Trophoblast cell (in vitro differentiated cells and primary cell): ENCODE measurements at regions not wholly inside any gene's neighbourhood (a gene's known extent, or its start where the extent isn't known, plus 50 kb on each side); places are given as distances from the start of the nearest gene placed in this dataset.

Experiments used
- DNase-seq, 2 donors: peaks; one replicate each; pipeline ENCODE4 v3.0.0-alpha.2; 2016
- H2AFZ ChIP-seq: 2 replicates; pipeline ENCODE4 v1.6.1; 2013; ENCODE audit warnings: low read length, moderate library complexity, mild to moderate bottlenecking; ENCODE audit not compliant: insufficient read depth, poor library complexity
- H2AK5ac ChIP-seq: 2 replicates; pipeline ENCODE4 v1.6.1; 2013; ENCODE audit warnings: mild to moderate bottlenecking, low read length
- H2BK120ac ChIP-seq: 2 replicates; pipeline ENCODE4 v1.6.1; 2013; ENCODE audit warnings: low read length, mild to moderate bottlenecking, moderate library complexity; ENCODE audit not compliant: insufficient read depth, poor library complexity
- H2BK12ac ChIP-seq: 2 replicates; pipeline ENCODE4 v1.6.1; 2013; ENCODE audit warnings: mild to moderate bottlenecking, low read length, moderate library complexity
- H2BK5ac ChIP-seq: 2 replicates; pipeline ENCODE4 v1.6.1; 2013; ENCODE audit warnings: low read length, low read depth, moderate library complexity, mild to moderate bottlenecking; ENCODE audit not compliant: poor library complexity
- H3K14ac ChIP-seq: 2 replicates; pipeline ENCODE4 v1.6.1; 2013; ENCODE audit warnings: mild to moderate bottlenecking, low read length
- H3K18ac ChIP-seq: 2 replicates; pipeline ENCODE4 v1.6.1; 2013; ENCODE audit warnings: mild to moderate bottlenecking, low read length
- H3K23ac ChIP-seq: 2 replicates; pipeline ENCODE4 v1.6.1; 2013; ENCODE audit warnings: low read length
- H3K27ac ChIP-seq: 2 replicates; pipeline ENCODE4 v1.5.1; 2013; ENCODE audit warnings: low read depth, mild to moderate bottlenecking, inconsistent platforms, low read length, moderate library complexity
- H3K27me3 ChIP-seq: 2 replicates; pipeline ENCODE4 v1.6.1; 2013; ENCODE audit warnings: inconsistent platforms, mild to moderate bottlenecking, low read length, moderate library complexity; ENCODE audit not compliant: insufficient read depth
- H3K36me3 ChIP-seq, 2 experiments: 1 replicate in 1 of 2; 2 replicates in 1 of 2; pipeline ENCODE4 v1.6.1; 2013; ENCODE audit warnings: low read length in 2 of 2, mild to moderate bottlenecking in 2 of 2, moderate library complexity in 1 of 2; ENCODE audit not compliant: insufficient read depth in 2 of 2, control insufficient read depth in 1 of 2
- H3K4ac ChIP-seq: 2 replicates; pipeline ENCODE4 v1.6.1; 2013; ENCODE audit warnings: low read depth, mild to moderate bottlenecking, low read length, moderate library complexity
- H3K4me1 ChIP-seq, 2 experiments: 1 replicate in 1 of 2; 2 replicates in 1 of 2; pipeline ENCODE4 v1.6.1; 2013; ENCODE audit warnings: low read length in 2 of 2, mild to moderate bottlenecking in 2 of 2, moderate library complexity in 1 of 2; ENCODE audit not compliant: insufficient read depth in 2 of 2, control insufficient read depth in 1 of 2
- H3K4me2 ChIP-seq: 2 replicates; pipeline ENCODE4 v1.6.1; 2013; ENCODE audit warnings: inconsistent platforms, mild to moderate bottlenecking, low read length, moderate library complexity
- H3K4me3 ChIP-seq: 2 replicates; pipeline ENCODE4 v1.5.1; 2013; ENCODE audit warnings: mild to moderate bottlenecking, low read depth, low read length, inconsistent platforms
- H3K79me1 ChIP-seq: one replicate; pipeline ENCODE4 v1.6.1; 2013; ENCODE audit warnings: low read length
- H3K79me2 ChIP-seq: 2 replicates; pipeline ENCODE4 v1.6.1; 2013; ENCODE audit warnings: low read length, mild to moderate bottlenecking; ENCODE audit not compliant: control insufficient read depth, insufficient read depth, poor library complexity
- H3K9ac ChIP-seq: 2 replicates; pipeline ENCODE4 v1.6.1; 2013; ENCODE audit warnings: mild to moderate bottlenecking, low read length
- H3K9me3 ChIP-seq: 2 replicates; pipeline ENCODE4 v1.6.1; 2013; ENCODE audit warnings: low read depth, mild to moderate bottlenecking, control low read depth, inconsistent platforms, low read length; ENCODE audit not compliant: insufficient read depth
- H4K12ac ChIP-seq: 2 replicates; pipeline ENCODE4 v1.6.1; 2013; ENCODE audit warnings: low read depth, mild to moderate bottlenecking, low read length, moderate library complexity
- H4K8ac ChIP-seq: 2 replicates; pipeline ENCODE4 v1.6.1; 2013; ENCODE audit warnings: low read depth, mild to moderate bottlenecking, low read length, moderate library complexity
- H4K91ac ChIP-seq: one replicate; pipeline ENCODE4 v1.6.1; 2013; ENCODE audit warnings: low read depth, mild to moderate bottlenecking, low read length, moderate library complexity
- WGBS: extraction: QIAGEN DNeasy Blood & Tissue Kit; methylation state at CpG from one replicate; pipeline ENCODE4 v1.1.7; 2013; ENCODE audit warnings: missing lambda C conversion rate; ENCODE audit not compliant: insufficient read length, insufficient coverage; ENCODE audit errors: extremely low coverage; 5-methylcytosine and 5-hydroxymethylcytosine counted together

DNA sequence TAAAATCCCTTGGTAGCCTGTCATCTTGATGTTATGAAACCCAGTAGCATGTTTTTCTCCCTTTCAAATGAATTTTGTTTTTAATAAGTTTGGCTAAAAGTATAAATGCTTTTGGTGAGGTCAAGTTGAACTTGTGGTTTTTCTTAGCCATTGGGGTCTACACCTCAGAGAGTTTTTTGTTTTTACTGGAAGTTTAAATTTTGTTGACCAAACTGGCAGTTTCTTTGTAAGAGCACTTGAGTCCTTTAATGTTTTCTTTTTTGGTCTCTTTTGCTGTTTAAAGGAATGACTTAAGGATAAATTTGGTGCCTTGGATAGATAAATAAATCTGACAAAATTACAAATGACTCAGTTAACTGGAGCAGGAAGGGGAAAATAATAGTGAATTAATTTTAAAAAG, 577.3 kb downstream of the SATB2 start:
- H3K79me2 ChIP-seq, result no peaks in the 10 kb centered on the region
- H3K9me3 ChIP-seq, result no peaks in the 10 kb centered on the region
- H2BK12ac ChIP-seq, result no peak overlapping the region
- H3K36me3 ChIP-seq, result no peaks in the 10 kb centered on the region
- no peak overlapping the region for H4K12ac ChIP-seq
- H4K91ac ChIP-seq, result no peak overlapping the region
- H3K4me2 ChIP-seq, result no peak overlapping the region
- H2AK5ac ChIP-seq, result no peak overlapping the region
- no peak overlapping the region for H3K14ac ChIP-seq
- H2BK5ac ChIP-seq, result no peak overlapping the region
- no peak overlapping the region for H2AFZ ChIP-seq
- no peak overlapping the region for H3K4me3 ChIP-seq
- H3K9ac ChIP-seq, result no peak overlapping the region
- H4K8ac ChIP-seq, result no peak overlapping the region
- no peak overlapping the region for H2BK120ac ChIP-seq
- no peak overlapping the region for H3K18ac ChIP-seq
- H3K4ac ChIP-seq, result no peak overlapping the region
- no peaks in the 10 kb centered on the region for H3K4me1 ChIP-seq
- H3K23ac ChIP-seq, result no peak overlapping the region
- no peaks in the 10 kb centered on the region for H3K27me3 ChIP-seq
- H3K27ac ChIP-seq, result no peak overlapping the region
- DNase-seq, result no peak
- no peaks in the 10 kb centered on the region for H3K79me1 ChIP-seq

DNA sequence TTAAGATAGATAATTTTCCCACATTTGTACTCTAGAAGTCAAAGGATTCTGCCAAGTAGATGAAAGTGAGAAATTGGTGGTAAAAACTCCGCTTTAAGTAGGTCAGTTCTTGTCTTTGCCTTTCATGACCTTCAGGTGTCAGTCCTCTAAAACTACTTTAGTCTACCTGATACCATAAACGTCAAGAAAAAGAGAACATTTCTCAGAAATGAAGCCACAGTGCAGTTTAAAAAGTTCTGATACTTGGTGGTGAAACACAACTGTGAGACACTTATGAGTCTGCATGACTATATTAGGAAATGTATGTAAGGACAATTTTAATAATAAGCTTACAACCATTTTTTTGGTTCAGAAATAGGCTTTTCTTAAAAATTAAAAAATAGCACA, 583.3 kb downstream of the SATB2 start:
- Histone ChIP-seq H2BK5ac (no peak overlapping the region), H3K79me2 (no peaks in the 10 kb centered on the region), H3K27ac (no peak overlapping the region), H3K9me3 (no peaks in the 10 kb centered on the region), H3K23ac (no peak overlapping the region), H3K79me1 (no peaks in the 10 kb centered on the region), H3K4me2 (no peak overlapping the region), H3K18ac (no peak overlapping the region), H3K4ac (no peak overlapping the region), H2AK5ac (no peak overlapping the region), H3K4me3 (no peak overlapping the region), H4K91ac (no peak overlapping the region), H3K9ac (no peak overlapping the region), H3K14ac (no peak overlapping the region), H2AFZ (no peak overlapping the region), H4K8ac (no peak overlapping the region), H2BK12ac (no peak overlapping the region), H4K12ac (no peak overlapping the region), H3K36me3 (no peaks in the 10 kb centered on the region), H2BK120ac (no peak overlapping the region), H3K4me1 (no peaks in the 10 kb centered on the region), H3K27me3 (no peaks in the 10 kb centered on the region)
- no peak for DNase-seq
- no CpG with 5 or more reads among the region's 2 CpGs for WGBS

DNA sequence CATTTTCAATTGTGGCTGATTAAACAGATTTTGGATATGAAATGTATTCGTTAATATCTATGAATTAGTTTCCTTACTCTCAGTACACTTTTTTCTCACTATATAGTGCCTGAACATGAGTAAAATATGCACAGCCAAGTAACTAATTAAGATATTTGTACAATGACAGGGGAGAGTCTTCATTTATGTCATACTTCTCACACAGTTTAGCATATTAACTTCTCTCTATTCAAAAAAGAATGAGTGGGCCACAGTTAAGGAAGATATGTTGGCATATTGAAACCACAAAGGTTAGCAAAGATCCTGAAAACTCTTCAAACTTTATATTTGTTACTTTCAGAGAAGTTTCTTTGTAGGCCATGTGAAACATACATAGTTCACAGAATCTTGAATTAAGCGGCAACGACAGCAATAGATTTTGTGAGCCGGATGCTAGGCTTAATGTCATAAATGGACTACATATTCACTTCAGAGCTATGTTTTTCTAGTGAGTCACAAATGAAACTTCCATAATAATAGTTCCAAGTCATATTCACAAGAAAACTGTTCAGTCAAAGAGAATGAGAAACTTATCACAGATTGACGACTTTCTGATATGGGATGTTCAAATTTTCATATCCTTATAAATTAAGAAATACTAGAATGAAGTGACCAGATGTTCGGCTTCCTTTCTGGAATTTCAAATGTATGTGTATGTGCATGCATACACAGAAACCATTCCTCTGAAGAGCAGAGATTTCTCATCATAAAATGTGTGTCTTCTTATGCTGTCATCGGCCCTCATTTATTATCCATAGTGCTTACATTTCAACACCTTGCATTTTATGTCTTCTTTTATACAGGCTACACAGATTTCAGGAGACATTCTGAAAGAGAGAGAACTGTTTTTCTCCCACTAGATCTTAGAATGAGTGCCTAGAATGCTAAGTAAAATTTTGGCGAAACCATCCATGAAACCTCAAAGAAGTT, 584.0 kb downstream of the SATB2 start:
- Histone ChIP-seq H3K4me1 (no peaks in the 10 kb centered on the region), H3K4me3 (no peak overlapping the region), H3K27me3 (no peaks in the 10 kb centered on the region), H3K4ac (no peak overlapping the region), H4K12ac (no peak overlapping the region), H3K4me2 (no peak overlapping the region), H3K79me2 (no peaks in the 10 kb centered on the region), H3K36me3 (no peaks in the 10 kb centered on the region), H2AFZ (no peak overlapping the region), H3K79me1 (no peaks in the 10 kb centered on the region), H3K23ac (no peak overlapping the region), H3K18ac (no peak overlapping the region), H4K8ac (no peak overlapping the region), H2BK12ac (no peak overlapping the region), H3K9ac (no peak overlapping the region), H2AK5ac (no peak overlapping the region), H3K14ac (no peak overlapping the region), H3K27ac (no peak overlapping the region), H2BK5ac (no peak overlapping the region), H4K91ac (no peak overlapping the region), H2BK120ac (no peak overlapping the region), H3K9me3 (no peaks in the 10 kb centered on the region)
- WGBS, result no CpG with 5 or more reads among the region's 8 CpGs
- DNase-seq, result no peak

DNA sequence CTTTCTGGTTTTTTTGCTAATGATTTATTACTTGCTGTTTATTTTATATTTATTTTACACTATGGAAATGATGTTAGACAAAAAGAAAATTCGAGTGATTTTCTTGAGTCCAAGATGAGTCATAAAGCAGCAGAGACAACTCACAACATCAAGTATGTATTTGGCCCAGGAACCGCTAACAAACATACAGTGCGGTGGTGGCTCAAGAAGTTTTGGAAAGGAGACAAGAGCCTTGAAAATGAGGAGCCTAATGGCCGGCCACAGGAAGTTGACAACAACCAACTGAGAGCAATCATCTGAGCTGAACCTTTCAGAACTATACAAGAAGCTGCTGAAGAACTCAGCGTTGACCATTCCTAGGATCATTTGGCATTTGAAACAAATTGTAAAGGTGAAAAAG, 594.1 kb downstream of the SATB2 start:
- no peak overlapping the region for H3K9ac ChIP-seq
- H4K8ac ChIP-seq, result no peak overlapping the region
- no peak overlapping the region for H2AK5ac ChIP-seq
- no peak overlapping the region for H2BK120ac ChIP-seq
- no peak overlapping the region for H3K4ac ChIP-seq
- no peaks in the 10 kb centered on the region for H3K36me3 ChIP-seq
- no peak overlapping the region for H4K91ac ChIP-seq
- no peak overlapping the region for H3K14ac ChIP-seq
- no peak overlapping the region for H4K12ac ChIP-seq
- H3K27me3 ChIP-seq, result no peaks in the 10 kb centered on the region
- H3K4me2 ChIP-seq, result no peak overlapping the region
- no peak overlapping the region for H3K27ac ChIP-seq
- H3K18ac ChIP-seq, result no peak overlapping the region
- no peak overlapping the region for H3K23ac ChIP-seq
- no peak for DNase-seq
- no peak overlapping the region for H3K4me3 ChIP-seq
- H3K9me3 ChIP-seq, result peaks cover 1% of the 10 kb centered on the region
- no peak overlapping the region for H2BK5ac ChIP-seq
- no peaks in the 10 kb centered on the region for H3K79me1 ChIP-seq
- no peak overlapping the region for H2BK12ac ChIP-seq
- no peaks in the 10 kb centered on the region for H3K79me2 ChIP-seq
- no CpG with 5 or more reads among the region's 5 CpGs for WGBS
- no peaks in the 10 kb centered on the region for H3K4me1 ChIP-seq
- no peak overlapping the region for H2AFZ ChIP-seq
